WTC11 (cell line): ENCODE measurements at regions not wholly inside any gene's neighbourhood (a gene's known extent, or its start where the extent isn't known, plus 50 kb on each side); places are given as distances from the start of the nearest gene placed in this dataset.

Source experiments
- ELF4 ChIP-seq: sonication (generic); formaldehyde crosslinking; IDR thresholded peaks from 2 replicates; pipeline ENCODE4 v1.8.1; 2022; ENCODE audit warnings: low read depth, mild to moderate bottlenecking, moderate library complexity, missing genetic modification reagents
- GABPB1 ChIP-seq: sonication (generic); formaldehyde crosslinking; IDR thresholded peaks from 2 replicates; pipeline ENCODE4 v1.8.1; 2023; ENCODE audit warnings: mild to moderate bottlenecking, missing genetic modification reagents
- NR3C1 ChIP-seq: sonication (generic); formaldehyde crosslinking; conservative IDR thresholded peaks from 2 replicates; pipeline ENCODE4 v1.8.1; 2023; ENCODE audit warnings: low read depth, mild to moderate bottlenecking, missing genetic modification reagents
- TF ChIP-seq, protein P1 (sequence below): fragments of 200-600 bp; IDR thresholded peaks from 2 replicates; pipeline ENCODE4 v1.8.0; 2022; ENCODE audit warnings: antibody characterized with exemption
- TF ChIP-seq, protein P2 (sequence below): sonication (generic); formaldehyde crosslinking; IDR thresholded peaks from 2 replicates; pipeline ENCODE4 v1.8.1; 2022; ENCODE audit warnings: low read depth, missing genetic modification reagents, borderline replicate concordance
- TF ChIP-seq, protein P3 (sequence below): sonication (generic); formaldehyde crosslinking; IDR thresholded peaks from 2 replicates; pipeline ENCODE4 v1.8.0; 2023; ENCODE audit warnings: missing genetic modification reagents, mild to moderate bottlenecking, borderline replicate concordance
- TF ChIP-seq, protein P4 (sequence below): sonication (generic); formaldehyde crosslinking; conservative IDR thresholded peaks from 2 replicates; pipeline ENCODE4 v1.8.1; 2023; ENCODE audit warnings: mild to moderate bottlenecking, low read depth, missing genetic modification reagents, moderate library complexity

DNA sequence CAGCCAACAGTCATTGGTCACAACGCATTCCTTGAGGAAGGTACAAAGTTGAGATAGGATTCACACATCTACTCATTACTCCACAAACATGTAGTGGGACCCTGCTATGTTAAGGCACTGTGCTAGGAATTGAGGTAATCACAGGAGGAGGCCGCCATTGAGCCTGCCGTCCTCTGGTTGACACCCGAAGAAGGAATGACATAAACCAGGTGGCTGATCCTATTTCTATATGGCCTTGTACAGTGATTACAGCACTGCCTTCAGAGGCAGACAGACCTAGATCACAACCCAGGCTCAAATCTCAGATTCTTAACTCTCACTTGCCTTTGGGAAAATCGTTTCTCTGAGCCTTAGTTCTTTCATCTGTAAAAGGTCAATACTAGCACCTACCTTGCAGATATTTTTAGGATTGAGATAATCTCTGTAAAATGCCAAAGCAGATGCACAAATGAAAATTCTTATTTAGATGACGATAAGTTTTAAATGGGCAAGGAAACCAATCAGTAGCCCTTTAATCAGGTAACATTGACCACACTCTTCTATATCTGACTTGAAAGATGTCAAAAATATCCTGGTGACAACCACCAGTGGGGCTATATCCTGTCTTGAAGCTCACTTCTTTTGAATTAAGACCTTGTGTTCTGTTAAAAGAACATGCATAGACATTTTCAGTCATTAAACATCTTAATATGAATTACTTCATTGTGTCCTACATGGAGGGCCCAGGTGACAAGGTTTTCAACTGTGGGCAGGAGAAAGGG, 251.6 kb downstream of the KCTD12 start:
- TF ChIP-seq, protein P1, sequence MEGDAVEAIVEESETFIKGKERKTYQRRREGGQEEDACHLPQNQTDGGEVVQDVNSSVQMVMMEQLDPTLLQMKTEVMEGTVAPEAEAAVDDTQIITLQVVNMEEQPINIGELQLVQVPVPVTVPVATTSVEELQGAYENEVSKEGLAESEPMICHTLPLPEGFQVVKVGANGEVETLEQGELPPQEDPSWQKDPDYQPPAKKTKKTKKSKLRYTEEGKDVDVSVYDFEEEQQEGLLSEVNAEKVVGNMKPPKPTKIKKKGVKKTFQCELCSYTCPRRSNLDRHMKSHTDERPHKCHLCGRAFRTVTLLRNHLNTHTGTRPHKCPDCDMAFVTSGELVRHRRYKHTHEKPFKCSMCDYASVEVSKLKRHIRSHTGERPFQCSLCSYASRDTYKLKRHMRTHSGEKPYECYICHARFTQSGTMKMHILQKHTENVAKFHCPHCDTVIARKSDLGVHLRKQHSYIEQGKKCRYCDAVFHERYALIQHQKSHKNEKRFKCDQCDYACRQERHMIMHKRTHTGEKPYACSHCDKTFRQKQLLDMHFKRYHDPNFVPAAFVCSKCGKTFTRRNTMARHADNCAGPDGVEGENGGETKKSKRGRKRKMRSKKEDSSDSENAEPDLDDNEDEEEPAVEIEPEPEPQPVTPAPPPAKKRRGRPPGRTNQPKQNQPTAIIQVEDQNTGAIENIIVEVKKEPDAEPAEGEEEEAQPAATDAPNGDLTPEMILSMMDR: no peak
- TF ChIP-seq, protein P2, sequence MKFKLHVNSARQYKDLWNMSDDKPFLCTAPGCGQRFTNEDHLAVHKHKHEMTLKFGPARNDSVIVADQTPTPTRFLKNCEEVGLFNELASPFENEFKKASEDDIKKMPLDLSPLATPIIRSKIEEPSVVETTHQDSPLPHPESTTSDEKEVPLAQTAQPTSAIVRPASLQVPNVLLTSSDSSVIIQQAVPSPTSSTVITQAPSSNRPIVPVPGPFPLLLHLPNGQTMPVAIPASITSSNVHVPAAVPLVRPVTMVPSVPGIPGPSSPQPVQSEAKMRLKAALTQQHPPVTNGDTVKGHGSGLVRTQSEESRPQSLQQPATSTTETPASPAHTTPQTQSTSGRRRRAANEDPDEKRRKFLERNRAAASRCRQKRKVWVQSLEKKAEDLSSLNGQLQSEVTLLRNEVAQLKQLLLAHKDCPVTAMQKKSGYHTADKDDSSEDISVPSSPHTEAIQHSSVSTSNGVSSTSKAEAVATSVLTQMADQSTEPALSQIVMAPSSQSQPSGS (CRISPR knock-in tag): no peak
- TF ChIP-seq NR3C1 (CRISPR knock-in tag): no peak
- TF ChIP-seq ELF4 (CRISPR knock-in tag): no peak
- TF ChIP-seq GABPB1 (CRISPR knock-in tag): no peak
- TF ChIP-seq, protein P3, sequence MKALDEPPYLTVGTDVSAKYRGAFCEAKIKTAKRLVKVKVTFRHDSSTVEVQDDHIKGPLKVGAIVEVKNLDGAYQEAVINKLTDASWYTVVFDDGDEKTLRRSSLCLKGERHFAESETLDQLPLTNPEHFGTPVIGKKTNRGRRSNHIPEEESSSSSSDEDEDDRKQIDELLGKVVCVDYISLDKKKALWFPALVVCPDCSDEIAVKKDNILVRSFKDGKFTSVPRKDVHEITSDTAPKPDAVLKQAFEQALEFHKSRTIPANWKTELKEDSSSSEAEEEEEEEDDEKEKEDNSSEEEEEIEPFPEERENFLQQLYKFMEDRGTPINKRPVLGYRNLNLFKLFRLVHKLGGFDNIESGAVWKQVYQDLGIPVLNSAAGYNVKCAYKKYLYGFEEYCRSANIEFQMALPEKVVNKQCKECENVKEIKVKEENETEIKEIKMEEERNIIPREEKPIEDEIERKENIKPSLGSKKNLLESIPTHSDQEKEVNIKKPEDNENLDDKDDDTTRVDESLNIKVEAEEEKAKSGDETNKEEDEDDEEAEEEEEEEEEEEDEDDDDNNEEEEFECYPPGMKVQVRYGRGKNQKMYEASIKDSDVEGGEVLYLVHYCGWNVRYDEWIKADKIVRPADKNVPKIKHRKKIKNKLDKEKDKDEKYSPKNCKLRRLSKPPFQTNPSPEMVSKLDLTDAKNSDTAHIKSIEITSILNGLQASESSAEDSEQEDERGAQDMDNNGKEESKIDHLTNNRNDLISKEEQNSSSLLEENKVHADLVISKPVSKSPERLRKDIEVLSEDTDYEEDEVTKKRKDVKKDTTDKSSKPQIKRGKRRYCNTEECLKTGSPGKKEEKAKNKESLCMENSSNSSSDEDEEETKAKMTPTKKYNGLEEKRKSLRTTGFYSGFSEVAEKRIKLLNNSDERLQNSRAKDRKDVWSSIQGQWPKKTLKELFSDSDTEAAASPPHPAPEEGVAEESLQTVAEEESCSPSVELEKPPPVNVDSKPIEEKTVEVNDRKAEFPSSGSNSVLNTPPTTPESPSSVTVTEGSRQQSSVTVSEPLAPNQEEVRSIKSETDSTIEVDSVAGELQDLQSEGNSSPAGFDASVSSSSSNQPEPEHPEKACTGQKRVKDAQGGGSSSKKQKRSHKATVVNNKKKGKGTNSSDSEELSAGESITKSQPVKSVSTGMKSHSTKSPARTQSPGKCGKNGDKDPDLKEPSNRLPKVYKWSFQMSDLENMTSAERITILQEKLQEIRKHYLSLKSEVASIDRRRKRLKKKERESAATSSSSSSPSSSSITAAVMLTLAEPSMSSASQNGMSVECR: no peak
- TF ChIP-seq, protein P4, sequence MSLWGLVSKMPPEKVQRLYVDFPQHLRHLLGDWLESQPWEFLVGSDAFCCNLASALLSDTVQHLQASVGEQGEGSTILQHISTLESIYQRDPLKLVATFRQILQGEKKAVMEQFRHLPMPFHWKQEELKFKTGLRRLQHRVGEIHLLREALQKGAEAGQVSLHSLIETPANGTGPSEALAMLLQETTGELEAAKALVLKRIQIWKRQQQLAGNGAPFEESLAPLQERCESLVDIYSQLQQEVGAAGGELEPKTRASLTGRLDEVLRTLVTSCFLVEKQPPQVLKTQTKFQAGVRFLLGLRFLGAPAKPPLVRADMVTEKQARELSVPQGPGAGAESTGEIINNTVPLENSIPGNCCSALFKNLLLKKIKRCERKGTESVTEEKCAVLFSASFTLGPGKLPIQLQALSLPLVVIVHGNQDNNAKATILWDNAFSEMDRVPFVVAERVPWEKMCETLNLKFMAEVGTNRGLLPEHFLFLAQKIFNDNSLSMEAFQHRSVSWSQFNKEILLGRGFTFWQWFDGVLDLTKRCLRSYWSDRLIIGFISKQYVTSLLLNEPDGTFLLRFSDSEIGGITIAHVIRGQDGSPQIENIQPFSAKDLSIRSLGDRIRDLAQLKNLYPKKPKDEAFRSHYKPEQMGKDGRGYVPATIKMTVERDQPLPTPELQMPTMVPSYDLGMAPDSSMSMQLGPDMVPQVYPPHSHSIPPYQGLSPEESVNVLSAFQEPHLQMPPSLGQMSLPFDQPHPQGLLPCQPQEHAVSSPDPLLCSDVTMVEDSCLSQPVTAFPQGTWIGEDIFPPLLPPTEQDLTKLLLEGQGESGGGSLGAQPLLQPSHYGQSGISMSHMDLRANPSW (CRISPR knock-in tag): no peak
